ENCODE measurements at regions not wholly inside any gene's neighbourhood (a gene's known extent, or its start where the extent isn't known, plus 50 kb on each side); places are given as distances from the start of the nearest gene placed in this dataset.

DNA sequence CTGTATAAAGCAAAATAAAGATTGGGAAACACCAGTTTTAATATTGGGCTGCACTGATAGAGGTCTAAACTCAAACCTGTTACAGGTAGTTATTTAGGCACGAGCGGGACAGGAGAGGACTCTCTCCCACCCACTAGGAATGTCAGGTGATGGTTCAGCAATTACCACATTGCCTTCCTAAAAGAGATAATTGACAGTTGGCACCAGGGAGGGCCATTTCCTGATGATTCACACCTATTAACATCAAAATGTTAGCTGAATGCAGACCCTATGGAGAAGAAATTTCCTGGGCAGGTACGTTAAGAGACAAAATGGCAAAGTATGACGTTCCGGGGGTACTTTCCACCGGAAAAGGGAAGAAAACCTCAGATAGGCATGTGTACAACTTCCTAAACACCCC lies 272.6 kb downstream of the SDHAF3 start (continued):
- TF ChIP-seq JUN (IDR thresholded peaks at IDR 0.05; ENCODE audit: low read depth, low read length) (no peak), KDM4A (IDR thresholded peaks at IDR 0.05; ENCODE audit: low read depth, low read length, severe bottlenecking) (no peak)
